Suprapubic skin (tissue), 4 donors: ENCODE measurements at regions not wholly inside any gene's neighbourhood (a gene's known extent, or its start where the extent isn't known, plus 50 kb on each side); places are given as distances from the start of the nearest gene placed in this dataset.

ENCODE experiments used
- POLR2A ChIP-seq, 2 donors: fragments of 450-650 bp; IDR thresholded peaks; one replicate each; pipeline ENCODE4 v1.6.1; 2017; ENCODE audit warnings: antibody characterized with exemption in 2 of 2, mild to moderate bottlenecking in 2 of 2, moderate library complexity in 2 of 2
- POLR2AphosphoS5 ChIP-seq, 3 donors: sonication (generic); formaldehyde crosslinking; IDR thresholded peaks; one replicate each; pipeline ENCODE4 v1.6.1; 2017; ENCODE audit warnings: antibody characterized with exemption in 3 of 3
- TF ChIP-seq, protein P1 (sequence below), 2 donors: fragments of 200-600 bp in 1 of 2; fragments of 450-650 bp in 1 of 2; sonication (generic) in 1 of 2; IDR thresholded peaks; one replicate each; pipeline ENCODE4 v1.5.1; 2016 to 2019; ENCODE audit warnings: antibody characterized with exemption in 2 of 2, mild to moderate bottlenecking in 1 of 2, moderate library complexity in 1 of 2

DNA sequence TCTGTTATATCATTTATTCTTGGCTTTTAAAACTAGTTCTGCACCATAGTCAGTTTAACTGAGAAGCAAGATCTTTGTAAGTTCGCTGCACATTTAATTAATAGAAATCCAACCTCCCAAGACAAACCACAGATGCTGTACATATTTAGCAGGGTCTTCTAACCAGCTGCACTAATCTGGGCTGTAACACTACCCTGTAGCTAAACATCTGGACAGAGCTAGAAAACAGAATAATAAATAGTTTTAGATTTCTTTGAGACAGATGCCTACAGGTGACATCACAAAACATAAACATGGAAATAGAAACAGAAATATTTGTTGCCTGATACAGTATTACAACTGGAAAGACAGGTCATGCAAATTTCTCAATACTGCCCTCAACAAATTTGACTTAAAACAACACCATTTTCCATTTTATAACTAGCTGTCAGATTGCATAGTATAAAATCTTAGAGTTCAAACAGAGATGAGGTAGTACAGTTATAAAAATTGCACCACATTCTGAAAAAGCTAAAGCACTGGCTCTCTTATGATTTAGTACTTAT is 315.1 kb downstream of the NR4A2 start:
- TF ChIP-seq POLR2AphosphoS5 (IDR thresholded peaks at IDR 0.05) (no peak), POLR2A (IDR thresholded peaks at IDR 0.05) (no peak)
- TF ChIP-seq, protein P1, sequence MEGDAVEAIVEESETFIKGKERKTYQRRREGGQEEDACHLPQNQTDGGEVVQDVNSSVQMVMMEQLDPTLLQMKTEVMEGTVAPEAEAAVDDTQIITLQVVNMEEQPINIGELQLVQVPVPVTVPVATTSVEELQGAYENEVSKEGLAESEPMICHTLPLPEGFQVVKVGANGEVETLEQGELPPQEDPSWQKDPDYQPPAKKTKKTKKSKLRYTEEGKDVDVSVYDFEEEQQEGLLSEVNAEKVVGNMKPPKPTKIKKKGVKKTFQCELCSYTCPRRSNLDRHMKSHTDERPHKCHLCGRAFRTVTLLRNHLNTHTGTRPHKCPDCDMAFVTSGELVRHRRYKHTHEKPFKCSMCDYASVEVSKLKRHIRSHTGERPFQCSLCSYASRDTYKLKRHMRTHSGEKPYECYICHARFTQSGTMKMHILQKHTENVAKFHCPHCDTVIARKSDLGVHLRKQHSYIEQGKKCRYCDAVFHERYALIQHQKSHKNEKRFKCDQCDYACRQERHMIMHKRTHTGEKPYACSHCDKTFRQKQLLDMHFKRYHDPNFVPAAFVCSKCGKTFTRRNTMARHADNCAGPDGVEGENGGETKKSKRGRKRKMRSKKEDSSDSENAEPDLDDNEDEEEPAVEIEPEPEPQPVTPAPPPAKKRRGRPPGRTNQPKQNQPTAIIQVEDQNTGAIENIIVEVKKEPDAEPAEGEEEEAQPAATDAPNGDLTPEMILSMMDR (IDR thresholded peaks at IDR 0.05), result no peak
